AG09309 (cell line): ENCODE measurements at regions not wholly inside any gene's neighbourhood (a gene's known extent, or its start where the extent isn't known, plus 50 kb on each side); places are given as distances from the start of the nearest gene placed in this dataset.

Experiments
- DNase-seq: peaks from one replicate; pipeline ENCODE4 v3.0.0-alpha.2; 2010; ENCODE audit warnings: low read depth
- H3K4me3 ChIP-seq: 2 replicates; pipeline ENCODE4 v1.5.1; 2011; ENCODE audit warnings: mild to moderate bottlenecking, low read depth, low read length, moderate library complexity; ENCODE audit not compliant: control insufficient read depth
- CTCF ChIP-seq: IDR thresholded peaks from 2 replicates; pipeline ENCODE4 v1.5.1; 2011; ENCODE audit warnings: mild to moderate bottlenecking, low read depth, low read length, inconsistent platforms; ENCODE audit not compliant: insufficient read depth, control insufficient read depth; ENCODE audit errors: missing control alignments

GRCh38 chr7:52777051-52777822 is 258.2 kb upstream of the POM121L12 start:
- no peak for TF ChIP-seq CTCF
- DNase-seq: no peak
- no peak overlapping the region for H3K4me3 ChIP-seq

GRCh38 chr7:52775876-52776275 is 259.6 kb upstream of the POM121L12 start:
- no peak for TF ChIP-seq CTCF

GRCh38 chr7:52771177-52771576 is 264.3 kb upstream of the POM121L12 start:
- no peak for TF ChIP-seq CTCF
- no peak for DNase-seq
- no peak overlapping the region for H3K4me3 ChIP-seq

More at GRCh38 chr7:52775876-52776275, 259.6 kb upstream of the POM121L12 start:
- no peak for DNase-seq
- H3K4me3 ChIP-seq: no peak overlapping the region

- no peak for TF ChIP-seq CTCF
- DNase-seq: no peak
- no peak overlapping the region for H3K4me3 ChIP-seq
Observed at GRCh38 chr7:52764492-52765169, 270.8 kb upstream of the POM121L12 start.

- no peak overlapping the region for H3K4me3 ChIP-seq
- DNase-seq: no peak
- no peak for TF ChIP-seq CTCF
Observed at GRCh38 chr7:52758356-52758755, 277.1 kb upstream of the POM121L12 start.

- TF ChIP-seq CTCF: no peak
- no peak for DNase-seq
- no peak overlapping the region for H3K4me3 ChIP-seq
Observed at GRCh38 chr7:52753855-52754254, 281.6 kb upstream of the POM121L12 start.
